ENCODE measurements at regions not wholly inside any gene's neighbourhood (a gene's known extent, or its start where the extent isn't known, plus 50 kb on each side); places are given as distances from the start of the nearest gene placed in this dataset.

- Histone ChIP-seq H3K4me3 (IDR thresholded peaks at IDR 0.05; ENCODE audit: insufficient read depth, low read depth, low read length) (no peak overlapping the region), H3K27me3 (ENCODE audit: insufficient read depth, low read depth) (no peaks in the 10 kb centered on the region), H3K4me2 (no peak overlapping the region), H3K79me2 (ENCODE audit: insufficient read depth, low read depth) (no peaks in the 10 kb centered on the region), H3K4me1 (ENCODE audit: low read depth, poor library complexity, severe bottlenecking) (no peaks in the 10 kb centered on the region), H3K9ac (no peak overlapping the region), H2AFZ (ENCODE audit: low read depth) (no peak overlapping the region), H3K27ac (no peak overlapping the region), H4K20me1 (ENCODE audit: insufficient read depth) (no peaks in the 10 kb centered on the region), H3K36me3 (ENCODE audit: insufficient read depth) (no peaks in the 10 kb centered on the region)
- no peak for TF ChIP-seq CTCF (conservative IDR thresholded peaks at IDR 0.05; ENCODE audit: low read depth, low read length)
These were observed 111.2 kb upstream of the TMEM18 start for GRCh38 chr2:788227-789032.

GRCh38 chr2:784753-785152 is 107.5 kb upstream of the TMEM18 start:
- H3K27me3 ChIP-seq (ENCODE audit: insufficient read depth, low read depth), result no peaks in the 10 kb centered on the region
- H3K36me3 ChIP-seq (ENCODE audit: insufficient read depth), result no peaks in the 10 kb centered on the region
- H3K27ac ChIP-seq, result no peak overlapping the region
- TF ChIP-seq CTCF (conservative IDR thresholded peaks at IDR 0.05; ENCODE audit: low read depth, low read length), result no peak
- H3K9ac ChIP-seq, result no peak overlapping the region
- H4K20me1 ChIP-seq (ENCODE audit: insufficient read depth), result no peaks in the 10 kb centered on the region
- H3K4me3 ChIP-seq (IDR thresholded peaks at IDR 0.05; ENCODE audit: insufficient read depth, low read depth, low read length), result no peak overlapping the region
- H3K79me2 ChIP-seq (ENCODE audit: insufficient read depth, low read depth), result no peaks in the 10 kb centered on the region
- no peak overlapping the region for H2AFZ ChIP-seq (ENCODE audit: low read depth)
- H3K4me1 ChIP-seq (ENCODE audit: low read depth, poor library complexity, severe bottlenecking), result no peaks in the 10 kb centered on the region
- H3K4me2 ChIP-seq, result no peak overlapping the region

GRCh38 chr2:780581-780980 is 103.4 kb upstream of the TMEM18 start:
- H3K27me3 ChIP-seq (ENCODE audit: insufficient read depth, low read depth), result no peaks in the 10 kb centered on the region
- TF ChIP-seq CTCF (conservative IDR thresholded peaks at IDR 0.05; ENCODE audit: low read depth, low read length), result no peak
- H3K36me3 ChIP-seq (ENCODE audit: insufficient read depth), result no peaks in the 10 kb centered on the region
- no peaks in the 10 kb centered on the region for H4K20me1 ChIP-seq (ENCODE audit: insufficient read depth)
- H3K4me1 ChIP-seq (ENCODE audit: low read depth, poor library complexity, severe bottlenecking), result no peaks in the 10 kb centered on the region
- no peak overlapping the region for H3K27ac ChIP-seq
- no peak overlapping the region for H3K4me3 ChIP-seq (IDR thresholded peaks at IDR 0.05; ENCODE audit: insufficient read depth, low read depth, low read length)
- H3K4me2 ChIP-seq, result no peak overlapping the region
- H3K79me2 ChIP-seq (ENCODE audit: insufficient read depth, low read depth), result no peaks in the 10 kb centered on the region
- no peak overlapping the region for H3K9ac ChIP-seq
- H2AFZ ChIP-seq (ENCODE audit: low read depth), result no peak overlapping the region

GRCh38 chr2:780002-780401 is 102.8 kb upstream of the TMEM18 start:
- no peak overlapping the region for H3K4me2 ChIP-seq
- H3K4me1 ChIP-seq (ENCODE audit: low read depth, poor library complexity, severe bottlenecking), result no peaks in the 10 kb centered on the region
- H3K4me3 ChIP-seq (IDR thresholded peaks at IDR 0.05; ENCODE audit: insufficient read depth, low read depth, low read length), result no peak overlapping the region
- H3K9ac ChIP-seq, result no peak overlapping the region
- H2AFZ ChIP-seq (ENCODE audit: low read depth), result no peak overlapping the region
- TF ChIP-seq CTCF (conservative IDR thresholded peaks at IDR 0.05; ENCODE audit: low read depth, low read length), result no peak
- no peaks in the 10 kb centered on the region for H3K27me3 ChIP-seq (ENCODE audit: insufficient read depth, low read depth)
- H4K20me1 ChIP-seq (ENCODE audit: insufficient read depth), result no peaks in the 10 kb centered on the region
- H3K36me3 ChIP-seq (ENCODE audit: insufficient read depth), result no peaks in the 10 kb centered on the region
- no peak overlapping the region for H3K27ac ChIP-seq
- no peaks in the 10 kb centered on the region for H3K79me2 ChIP-seq (ENCODE audit: insufficient read depth, low read depth)
